Activated CD4-positive, CD25-positive, alpha-beta regulatory T cell treated with anti-CD3 and anti-CD28 coated beads, Interleukin-2, amount 50 U/mL, for 24 hours (primary cell): ENCODE measurements at regions not wholly inside any gene's neighbourhood (a gene's known extent, or its start where the extent isn't known, plus 50 kb on each side); places are given as distances from the start of the nearest gene placed in this dataset.
"Not testable (repeated sequence)": the region's sequence is repeated elsewhere in the genome, so short reads cannot be mapped to it uniquely, and the experiment has no call there.

Source experiments
- ATAC-seq, 2 donors: fragments of 150-1000 bp; cut with Tn5 transposase; one replicate each; pipeline ENCODE4 v1.10.0; 2021; ENCODE audit warnings: mild to moderate bottlenecking in 1 of 2, moderate library complexity in 1 of 2

DNA sequence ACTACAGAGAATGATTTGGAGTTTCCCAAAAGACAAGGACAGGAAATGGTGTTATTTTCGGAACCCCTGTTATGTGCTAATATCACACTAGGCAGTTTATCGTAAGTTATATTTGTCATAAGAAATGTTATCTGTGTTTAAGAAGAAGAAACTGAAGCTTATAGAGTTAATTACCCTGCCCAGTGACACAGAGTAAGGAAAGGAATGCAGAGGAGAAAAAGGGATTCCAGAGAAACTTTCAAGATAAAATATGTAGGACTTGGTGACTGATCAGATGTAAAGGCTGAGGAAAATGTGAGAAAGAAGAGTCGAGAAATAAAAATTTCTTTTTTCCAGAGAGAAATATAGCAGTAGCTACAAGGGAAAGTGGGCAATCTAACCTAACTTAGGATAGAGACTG, 63.5 kb upstream of the ZNF746 start:
- ATAC-seq, result no peak

DNA sequence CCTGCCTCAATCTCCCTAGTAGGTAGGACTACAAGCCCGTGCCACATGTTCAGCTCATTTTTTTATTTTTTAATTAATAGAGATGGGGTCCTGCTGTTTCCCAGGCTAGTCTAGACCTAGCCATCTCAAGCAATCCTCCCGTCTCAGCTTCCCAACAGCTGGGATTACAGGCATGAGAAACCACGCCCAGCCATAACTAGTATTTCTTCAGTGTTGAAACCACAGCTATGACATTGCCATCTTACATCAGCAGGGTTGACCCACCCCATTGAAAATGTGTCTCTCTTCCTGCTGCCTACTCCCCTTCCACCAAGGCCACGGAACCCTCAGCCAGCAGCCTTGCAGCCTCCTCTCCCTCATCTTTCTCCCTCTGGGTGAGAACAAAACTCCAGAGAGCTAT, 62.1 kb upstream of the ZNF746 start:
- no peak for ATAC-seq

DNA sequence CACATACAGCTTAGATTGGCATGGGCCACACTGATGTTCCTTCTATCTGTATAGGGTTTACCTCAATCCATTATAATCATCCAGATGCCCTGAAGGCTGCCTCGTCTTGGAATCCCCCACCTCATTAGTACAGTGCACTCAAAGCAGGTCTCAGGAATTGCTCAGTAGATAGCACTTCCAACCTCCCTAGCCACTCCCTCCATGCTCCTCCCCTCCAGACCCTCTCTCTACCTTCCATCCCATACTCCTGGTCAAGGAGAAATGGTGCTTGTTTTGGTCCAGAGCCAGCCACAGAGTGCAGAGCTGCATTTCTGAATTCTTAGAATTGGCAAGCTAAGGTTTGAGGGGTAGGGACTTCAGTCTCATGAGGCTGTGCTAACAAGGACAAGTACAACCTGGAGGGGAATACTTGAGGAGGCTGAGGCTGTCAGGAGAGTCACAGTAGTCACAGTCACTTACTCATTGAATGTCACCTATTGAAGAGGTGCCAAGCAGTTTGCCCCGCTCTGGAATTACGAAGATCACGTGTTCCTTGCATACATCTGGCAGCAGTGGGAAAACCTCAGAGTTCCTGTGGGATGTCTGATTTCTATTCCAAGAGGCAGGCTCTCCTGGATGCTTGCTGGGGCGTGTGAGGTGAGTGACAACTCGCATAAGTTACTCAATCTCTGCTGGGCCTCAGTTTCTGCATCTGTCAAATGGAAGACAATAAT, 60.7 kb upstream of the ZNF746 start:
- no peak for ATAC-seq

DNA sequence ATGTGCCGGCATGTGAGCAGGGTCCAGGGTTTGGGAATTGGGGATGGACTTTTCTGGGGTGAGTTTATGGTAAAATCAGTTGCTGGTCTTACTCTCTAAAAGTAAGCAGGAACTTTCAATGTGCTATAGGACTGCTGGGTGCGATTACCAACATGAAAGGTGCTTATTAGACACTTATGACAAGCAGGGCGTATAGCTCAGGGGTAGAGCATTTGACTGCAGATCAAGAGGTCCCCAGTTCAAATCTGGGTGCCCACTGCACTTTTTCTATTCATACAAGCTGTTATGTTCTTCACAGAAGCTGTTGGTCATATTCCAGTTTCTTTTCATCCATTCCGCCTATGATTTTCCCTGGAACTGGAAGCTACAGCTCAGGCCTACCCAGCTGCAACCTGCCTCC, 58.9 kb upstream of the ZNF746 start:
- not testable (repeated sequence) for ATAC-seq

DNA sequence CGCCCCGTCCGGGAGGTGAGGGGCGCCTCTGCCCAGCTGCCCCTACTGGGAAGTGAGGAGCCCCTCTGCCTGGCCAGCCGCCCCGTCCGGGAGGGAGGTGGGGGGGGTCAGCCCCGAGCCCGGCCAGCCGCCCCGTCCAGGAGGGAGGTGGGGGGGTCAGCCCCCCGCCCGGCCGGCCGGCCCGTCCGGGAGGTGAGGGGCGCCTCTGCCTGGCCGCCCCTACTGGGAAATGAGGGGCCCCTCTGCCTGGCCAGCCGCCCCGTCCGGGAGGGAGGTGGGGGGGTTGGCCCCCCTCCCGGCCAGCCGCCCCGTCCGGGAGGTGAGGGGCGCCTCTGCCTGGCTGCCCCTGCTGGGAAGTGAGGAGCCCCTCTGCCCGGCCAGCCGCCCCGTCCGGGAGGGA, 57.2 kb upstream of the ZNF746 start:
- not testable (repeated sequence) for ATAC-seq

DNA sequence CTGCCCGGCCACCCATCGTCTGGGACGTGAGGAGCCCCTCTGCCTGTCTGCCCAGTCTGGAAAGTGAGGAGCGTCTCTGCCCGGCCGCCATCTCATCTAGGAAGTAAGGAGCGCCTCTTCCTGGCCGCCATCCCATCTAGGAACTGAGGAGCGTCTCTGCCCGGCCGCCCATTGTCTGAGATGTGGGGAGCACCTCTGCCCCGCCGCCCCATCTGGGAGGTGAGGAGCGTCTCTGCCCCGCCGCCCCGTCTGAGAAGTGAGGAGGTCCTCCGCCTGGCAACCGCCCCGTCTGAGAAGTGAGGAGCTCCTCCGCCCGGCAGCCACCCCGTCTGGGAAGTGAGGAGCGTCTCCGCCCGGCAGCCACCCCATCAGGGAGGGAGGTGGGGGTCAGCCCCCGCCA, 56.4 kb upstream of the ZNF746 start:
- ATAC-seq, result not testable (repeated sequence)

DNA sequence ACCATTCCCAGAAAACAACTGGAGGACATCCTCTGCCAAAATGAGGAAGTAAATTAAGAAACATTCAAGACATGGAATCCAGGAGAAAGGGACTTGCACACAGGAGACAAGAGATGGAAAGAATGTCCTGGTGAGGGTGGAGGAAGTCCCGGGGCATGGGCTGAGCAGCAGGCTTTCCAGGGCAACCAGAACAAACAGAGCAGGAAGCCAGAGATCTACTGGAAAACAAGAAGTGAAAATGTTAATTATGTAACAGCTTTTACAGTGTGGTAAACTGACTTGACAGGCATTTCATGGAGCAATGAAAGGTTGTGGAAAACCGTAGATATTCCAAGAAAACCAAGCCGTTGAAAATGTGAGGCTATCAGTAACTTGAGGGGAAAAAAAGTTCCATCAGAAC, 55.2 kb upstream of the ZNF746 start:
- no peak for ATAC-seq
